Kidney (tissue), 13 donors: ENCODE measurements at regions not wholly inside any gene's neighbourhood (a gene's known extent, or its start where the extent isn't known, plus 50 kb on each side); places are given as distances from the start of the nearest gene placed in this dataset.

Experiments
- DNase-seq, 5 donors: peaks; one replicate each; pipeline ENCODE4 v3.0.0-alpha.2; 2013 to 2020
- FAIRE-seq: peaks from 2 replicates; lab custom pipeline; 2012; peaks lifted over from hg19 to GRCh38; lab: Jason Lieb, UNC
- H3K27ac ChIP-seq, 2 donors: one replicate each; pipeline ENCODE4 v1.7.0; 2013; ENCODE audit warnings: low read depth in 2 of 2, low read length in 2 of 2, inconsistent platforms in 1 of 2
- H3K27me3 ChIP-seq: one replicate; pipeline ENCODE4 v1.7.1; 2013; ENCODE audit warnings: low read length, inconsistent platforms; ENCODE audit not compliant: control insufficient read depth, insufficient read depth
- H3K36me3 ChIP-seq, 3 donors: one replicate each; pipeline versions ENCODE4 v1.7.0 to v1.7.1; 2013; ENCODE audit warnings: low read length in 3 of 3, control low read depth in 1 of 3, inconsistent platforms in 1 of 3; ENCODE audit not compliant: insufficient read depth in 3 of 3, control insufficient read depth in 2 of 3
- H3K4me1 ChIP-seq, 3 donors: one replicate each; pipeline versions ENCODE4 v1.7.0 to v1.7.1; 2013; ENCODE audit warnings: low read length in 3 of 3, inconsistent platforms in 1 of 3, low read depth in 1 of 3; ENCODE audit not compliant: control insufficient read depth in 2 of 3, insufficient read depth in 2 of 3
- H3K4me3 ChIP-seq, 3 donors: one replicate each; pipeline versions ENCODE4 v1.7.0 to v1.8.1; 2013; ENCODE audit warnings: low read length in 3 of 3, control low read depth in 1 of 3, inconsistent platforms in 1 of 3
- H3K9ac ChIP-seq, 3 donors: one replicate each; pipeline versions ENCODE4 v1.7.0 to v1.7.1; 2013; ENCODE audit warnings: low read length in 3 of 3, control low read depth in 1 of 3, inconsistent platforms in 1 of 3
- H3K9me3 ChIP-seq, 3 donors: one replicate each; pipeline versions ENCODE4 v1.7.0 to v1.7.1; 2013; ENCODE audit warnings: low read length in 3 of 3, control low read depth in 1 of 3, inconsistent platforms in 1 of 3; ENCODE audit not compliant: control insufficient read depth in 2 of 3, insufficient read depth in 1 of 3
- CTCF ChIP-seq: IDR thresholded peaks from 3 replicates; pipeline ENCODE4 v1.5.1; 2012; ENCODE audit warnings: mild to moderate bottlenecking, moderate library complexity, borderline replicate concordance; ENCODE audit not compliant: insufficient read depth; ENCODE audit errors: extremely low read depth
- intact Hi-C: fragments of 100-400 bp; cut with DNase I; formaldehyde crosslinking; loops from one replicate; pipeline ENCODE4 v1.11.1; 2022
- donor health status: control.
- donor health status: control.
- donor health status: control.
- donor health status: control.
- donor health status: control.
- donor health status: DM: yes; HTN: yes; CAD: no.
- donor health status: Normal renal cell carcinoma (clear cell type).

GRCh38 chr10:133035952-133036351 is 51.8 kb upstream of the ADGRA1 start:
- intact Hi-C loops, result no loop called here
- H3K9me3 ChIP-seq, result no peaks in the 10 kb centered on the region
- H3K27me3 ChIP-seq, result no peaks in the 10 kb centered on the region
- H3K9ac ChIP-seq, result no peak overlapping the region
- H3K27ac ChIP-seq, result no peak overlapping the region
- H3K36me3 ChIP-seq, result no peaks in the 10 kb centered on the region
- DNase-seq (no peak), FAIRE-seq (no peak)
- H3K4me1 ChIP-seq, result no peaks in the 10 kb centered on the region
- no peak for TF ChIP-seq CTCF
- H3K4me3 ChIP-seq, result no peak overlapping the region

GRCh38 chr10:133034762-133035161 is 53.0 kb upstream of the ADGRA1 start:
- FAIRE-seq, result no peak
- no peak overlapping the region for H3K9ac ChIP-seq
- intact Hi-C loops, result no loop called here
- H3K4me3 ChIP-seq, result no peak overlapping the region
- H3K9me3 ChIP-seq, result no peaks in the 10 kb centered on the region
- no peak for TF ChIP-seq CTCF
- DNase-seq, result no peak
- no peaks in the 10 kb centered on the region for H3K36me3 ChIP-seq
- no peak overlapping the region for H3K27ac ChIP-seq
- no peaks in the 10 kb centered on the region for H3K4me1 ChIP-seq
- no peaks in the 10 kb centered on the region for H3K27me3 ChIP-seq

- TF ChIP-seq CTCF, result no peak
- Histone ChIP-seq H3K36me3 (no peaks in the 10 kb centered on the region), H3K4me3 (no peak overlapping the region), H3K27ac (no peak overlapping the region), H3K27me3 (no peaks in the 10 kb centered on the region), H3K4me1 (no peaks in the 10 kb centered on the region), H3K9me3 (no peaks in the 10 kb centered on the region), H3K9ac (no peak overlapping the region)
- intact Hi-C loops, result no loop called here
- FAIRE-seq, result no peak
- no peak for DNase-seq
These were observed 53.6 kb upstream of the ADGRA1 start for GRCh38 chr10:133034092-133034491.

- no peaks in the 10 kb centered on the region for H3K9me3 ChIP-seq
- H3K4me3 ChIP-seq, result no peak overlapping the region
- TF ChIP-seq CTCF, result no peak
- no peaks in the 10 kb centered on the region for H3K36me3 ChIP-seq
- FAIRE-seq (no peak), DNase-seq (no peak)
- intact Hi-C loops, result no loop called here
- H3K4me1 ChIP-seq, result no peaks in the 10 kb centered on the region
- no peak overlapping the region for H3K27ac ChIP-seq
- H3K27me3 ChIP-seq, result no peaks in the 10 kb centered on the region
- H3K9ac ChIP-seq, result no peak overlapping the region
These were observed 54.0 kb upstream of the ADGRA1 start for GRCh38 chr10:133033742-133034048.
